HUES6 (cell line): ENCODE measurements at regions not wholly inside any gene's neighbourhood (a gene's known extent, or its start where the extent isn't known, plus 50 kb on each side); places are given as distances from the start of the nearest gene placed in this dataset.

ENCODE experiments used
- H3K27ac ChIP-seq: 2 replicates; pipeline ENCODE4 v1.7.0; 2013; ENCODE audit warnings: low read depth, mild to moderate bottlenecking, low read length, inconsistent platforms
- H3K27me3 ChIP-seq: 2 replicates; pipeline ENCODE4 v1.6.1; 2013; ENCODE audit warnings: low read length; ENCODE audit not compliant: control insufficient read depth, insufficient read depth
- H3K36me3 ChIP-seq: 2 replicates; pipeline ENCODE4 v1.6.1; 2013; ENCODE audit warnings: low read length; ENCODE audit not compliant: control insufficient read depth, insufficient read depth
- H3K4me1 ChIP-seq: 2 replicates; pipeline ENCODE4 v1.6.1; 2013; ENCODE audit warnings: low read length; ENCODE audit not compliant: control insufficient read depth, insufficient read depth
- H3K4me3 ChIP-seq: 2 replicates; pipeline ENCODE4 v1.5.1; 2013; ENCODE audit warnings: low read depth, low read length
- H3K9ac ChIP-seq: one replicate; pipeline ENCODE4 v1.6.1; 2013; ENCODE audit warnings: mild to moderate bottlenecking, low read length
- H3K9me3 ChIP-seq: 2 replicates; pipeline ENCODE4 v1.6.1; 2013; ENCODE audit warnings: low read depth, low read length; ENCODE audit not compliant: control insufficient read depth, insufficient read depth

- Histone ChIP-seq H3K9ac (no peak overlapping the region), H3K4me1 (peaks cover 77% of the 10 kb centered on the region), H3K36me3 (no peaks in the 10 kb centered on the region), H3K27ac (no peak overlapping the region), H3K27me3 (no peaks in the 10 kb centered on the region), H3K9me3 (no peaks in the 10 kb centered on the region), H3K4me3 (no peak overlapping the region)
Observed at GRCh38 chr2:42928161-42928691, 135.8 kb upstream of the HAAO start.

GRCh38 chr2:42927334-42928160 is 135.2 kb upstream of the HAAO start:
- Histone ChIP-seq H3K27ac (no peak overlapping the region), H3K27me3 (no peaks in the 10 kb centered on the region), H3K4me3 (no peak overlapping the region), H3K9ac (no peak overlapping the region), H3K36me3 (no peaks in the 10 kb centered on the region), H3K4me1 (peaks cover 83% of the 10 kb centered on the region), H3K9me3 (no peaks in the 10 kb centered on the region)

DNA sequence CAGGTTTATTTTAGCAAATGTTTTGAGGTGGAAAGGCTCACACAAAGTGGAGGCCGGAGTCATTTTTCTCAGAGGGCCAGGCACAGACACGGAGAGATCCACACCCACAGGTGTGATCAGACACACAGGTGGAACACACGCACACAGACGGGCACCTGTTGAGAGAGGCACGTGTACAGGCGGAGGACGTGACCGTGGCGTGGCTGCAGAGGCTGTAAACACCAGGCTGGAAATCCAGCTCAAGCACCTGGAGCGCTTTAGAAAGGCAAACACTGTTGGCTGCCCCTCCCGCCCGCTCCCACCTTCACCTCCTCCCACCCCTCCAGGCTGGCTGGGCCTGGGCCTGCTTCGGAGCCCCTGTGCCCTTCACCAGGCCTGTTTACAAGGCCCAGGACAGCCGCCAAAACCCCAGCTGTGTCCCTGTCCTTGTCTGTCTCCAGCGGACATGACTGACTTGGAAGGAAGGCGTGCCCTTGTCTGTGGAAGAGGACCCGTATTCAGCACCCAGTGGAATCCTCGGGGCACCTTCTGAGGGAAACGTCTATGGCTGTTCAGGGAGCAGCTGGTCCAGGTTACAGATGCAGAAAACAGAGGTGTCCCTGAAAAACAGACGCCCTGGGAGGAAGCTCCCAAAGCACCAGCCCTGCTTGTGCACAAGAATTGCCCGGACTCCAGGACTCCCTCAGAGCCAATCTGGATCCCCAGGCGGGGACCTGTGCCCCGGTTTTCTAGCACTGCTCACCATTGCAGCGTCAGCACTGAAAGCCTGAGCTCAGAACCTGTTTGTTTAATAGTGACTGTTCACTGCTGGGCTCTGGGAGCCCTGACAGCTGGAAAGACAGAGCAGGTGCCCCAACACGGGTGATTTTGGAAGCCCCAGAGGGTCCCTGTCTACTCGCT is 134.3 kb upstream of the HAAO start:
- Histone ChIP-seq H3K9me3 (no peaks in the 10 kb centered on the region), H3K9ac (no peak overlapping the region), H3K27ac (0 out of 2 replicates have a peak overlapping the region, but pooled peaks have one; percentile 21)

DNA sequence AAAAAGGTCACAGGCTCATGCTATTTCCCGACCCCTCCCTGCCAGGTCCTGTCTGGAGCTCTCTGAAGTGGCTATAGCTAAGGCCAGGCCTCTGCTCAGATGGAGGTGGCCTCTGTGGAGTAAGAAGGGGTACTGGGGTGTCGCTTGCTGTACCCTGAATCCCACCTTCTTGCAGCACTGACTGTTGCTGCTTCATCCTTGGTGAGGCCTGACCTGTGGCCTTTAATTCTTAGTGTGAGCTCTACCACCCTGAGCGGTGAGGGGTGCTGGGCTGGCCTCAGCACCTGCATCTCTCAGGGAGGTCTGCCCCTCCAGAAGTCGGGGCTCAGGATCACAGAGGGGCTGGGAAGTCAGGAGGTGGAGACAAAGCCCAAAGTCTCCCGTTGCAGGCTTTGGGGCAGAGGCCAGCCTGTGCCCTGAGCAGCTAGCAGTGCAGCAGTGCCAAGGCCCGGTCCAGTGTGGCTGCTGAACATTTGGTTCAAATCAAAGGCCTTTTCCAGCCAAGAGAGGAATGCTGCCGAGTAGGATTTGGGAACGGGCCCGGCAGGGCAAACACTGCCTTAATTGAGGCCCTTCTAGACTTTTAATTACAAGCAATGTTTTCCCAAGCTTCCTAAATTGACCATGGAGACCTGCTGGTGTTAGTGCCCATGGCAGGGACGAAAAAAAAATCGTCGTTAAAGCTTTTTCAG is 133.5 kb upstream of the HAAO start:
- H3K9ac ChIP-seq, result peak overlapping the region; percentile 50
- H3K9me3 ChIP-seq, result no peaks in the 10 kb centered on the region
- H3K4me1 ChIP-seq, result peaks cover 77% of the 10 kb centered on the region
- no peaks in the 10 kb centered on the region for H3K36me3 ChIP-seq
- H3K27me3 ChIP-seq, result no peaks in the 10 kb centered on the region
- no peak overlapping the region for H3K4me3 ChIP-seq
- H3K27ac ChIP-seq, result peak overlapping the region; percentile 24; the same call in 1 of the 2 replicates

More for the DNA sequence above, 134.3 kb upstream of the HAAO start:
- Histone ChIP-seq H3K27me3 (no peaks in the 10 kb centered on the region), H3K36me3 (no peaks in the 10 kb centered on the region), H3K4me1 (peaks cover 82% of the 10 kb centered on the region), H3K4me3 (no peak overlapping the region)

DNA sequence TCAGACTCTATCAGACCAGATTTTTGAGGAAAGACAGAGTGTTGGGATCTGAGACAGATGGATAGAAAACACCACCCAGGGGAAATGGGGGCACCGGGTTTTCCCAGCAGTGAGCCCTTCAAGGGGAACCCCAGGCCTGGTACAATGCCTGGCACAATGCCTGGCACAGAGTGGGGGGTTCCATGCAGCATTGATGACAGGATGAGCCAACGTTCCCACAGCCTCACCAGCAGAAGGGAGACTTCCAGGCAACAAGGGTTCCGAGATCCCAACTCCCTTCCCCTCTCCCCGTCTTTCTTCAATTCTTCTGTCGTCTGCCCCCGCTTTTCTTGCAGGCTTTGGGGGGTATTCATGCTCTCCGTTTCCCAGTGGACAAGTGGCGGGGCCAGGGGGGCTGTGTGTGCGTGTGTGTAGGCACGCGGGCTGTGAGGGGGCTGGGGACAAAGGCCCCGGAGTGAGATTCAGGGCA is 132.1 kb upstream of the HAAO start:
- peaks cover 70% of the 10 kb centered on the region for H3K4me1 ChIP-seq
- H3K27me3 ChIP-seq, result no peaks in the 10 kb centered on the region
- H3K9me3 ChIP-seq, result no peaks in the 10 kb centered on the region
- H3K36me3 ChIP-seq, result no peaks in the 10 kb centered on the region
- peak overlapping the region; percentile 83 for H3K27ac ChIP-seq
- H3K4me3 ChIP-seq, result peak overlapping the region; percentile 10; the same call in 1 of the 2 replicates
- peak overlapping the region; percentile 46 for H3K9ac ChIP-seq

DNA sequence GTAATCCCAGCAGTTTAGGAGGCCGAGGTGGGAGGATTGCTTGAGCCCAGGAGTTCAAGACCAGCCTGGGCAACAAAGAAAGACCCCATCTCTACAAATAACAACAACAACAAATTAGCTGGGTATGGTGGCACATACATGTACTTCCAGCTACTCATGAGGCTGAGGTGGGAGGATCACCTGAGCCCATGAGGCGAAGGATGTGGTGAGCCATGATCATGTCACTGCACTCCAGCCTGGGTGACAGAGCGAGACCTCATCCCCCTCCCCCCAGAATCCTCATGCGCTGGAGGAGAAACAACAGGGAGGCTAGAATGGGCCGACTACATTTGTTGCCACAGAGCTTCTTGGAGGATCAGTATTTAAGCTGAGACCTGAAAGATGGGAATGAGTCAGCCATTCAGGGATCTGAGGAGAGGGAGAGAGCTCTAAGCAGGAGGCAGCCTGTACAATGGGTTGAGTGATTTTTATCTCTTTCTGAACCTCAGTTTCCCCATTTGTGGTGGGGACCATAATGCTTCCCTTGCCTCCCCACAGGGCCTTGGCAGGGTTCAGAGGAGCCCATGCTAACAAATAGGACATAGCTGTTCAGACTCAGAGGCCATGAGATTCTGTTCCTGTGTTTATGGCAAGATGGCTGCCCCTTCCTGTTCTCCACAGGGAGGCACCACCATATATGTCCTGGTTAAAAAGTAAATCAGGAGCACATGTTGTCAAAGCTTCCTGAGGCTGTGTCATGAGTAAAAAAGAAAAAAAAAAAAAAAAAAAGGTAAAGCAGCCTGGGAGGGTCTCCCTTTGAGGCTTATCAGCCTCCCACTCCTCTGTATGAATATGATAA is 131.4 kb upstream of the HAAO start:
- H3K4me1 ChIP-seq, result peaks cover 64% of the 10 kb centered on the region
- H3K27ac ChIP-seq, result peak overlapping the region; percentile 83; the same call in 1 of the 2 replicates
- no peak overlapping the region for H3K9ac ChIP-seq

GRCh38 chr2:42922790-42923579 is 130.6 kb upstream of the HAAO start:
- Histone ChIP-seq H3K27ac (no peak overlapping the region), H3K9ac (no peak overlapping the region), H3K36me3 (no peaks in the 10 kb centered on the region), H3K4me1 (peaks cover 57% of the 10 kb centered on the region), H3K9me3 (no peaks in the 10 kb centered on the region), H3K4me3 (no peak overlapping the region), H3K27me3 (no peaks in the 10 kb centered on the region)

More for the DNA sequence above, 131.4 kb upstream of the HAAO start:
- Histone ChIP-seq H3K36me3 (no peaks in the 10 kb centered on the region), H3K27me3 (no peaks in the 10 kb centered on the region), H3K4me3 (no peak overlapping the region), H3K9me3 (no peaks in the 10 kb centered on the region)

- Histone ChIP-seq H3K4me1 (peaks cover 50% of the 10 kb centered on the region), H3K27ac (no peak overlapping the region), H3K27me3 (no peaks in the 10 kb centered on the region), H3K36me3 (no peaks in the 10 kb centered on the region), H3K9me3 (no peaks in the 10 kb centered on the region), H3K4me3 (no peak overlapping the region), H3K9ac (no peak overlapping the region)
Observed at GRCh38 chr2:42922293-42922692, 129.9 kb upstream of the HAAO start.

DNA sequence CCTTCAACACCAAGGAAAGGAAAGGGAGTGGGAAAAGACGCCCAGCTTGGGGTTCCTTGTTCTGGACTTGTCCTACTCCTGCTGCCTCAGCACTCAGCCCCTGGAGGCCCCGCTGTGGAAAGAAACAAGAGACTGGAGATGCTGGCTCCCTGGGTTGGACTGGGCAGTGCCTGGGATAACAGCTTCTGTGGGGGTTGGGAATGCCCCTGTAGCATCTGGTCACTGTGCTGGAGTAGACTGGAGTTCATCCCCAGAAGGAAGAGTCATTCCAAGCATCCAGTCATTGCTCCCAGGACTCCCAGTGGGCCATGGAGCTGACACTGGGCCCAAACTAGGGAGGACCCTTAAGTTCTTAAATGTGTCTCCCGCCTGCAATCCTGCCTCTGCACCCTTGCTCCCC is 129.3 kb upstream of the HAAO start:
- no peak overlapping the region for H3K9ac ChIP-seq
- H3K36me3 ChIP-seq, result no peaks in the 10 kb centered on the region
- H3K4me3 ChIP-seq, result no peak overlapping the region
- no peaks in the 10 kb centered on the region for H3K27me3 ChIP-seq
- H3K9me3 ChIP-seq, result no peaks in the 10 kb centered on the region
- H3K4me1 ChIP-seq, result peaks cover 44% of the 10 kb centered on the region
- no peak overlapping the region for H3K27ac ChIP-seq
